ENCODE measurements at regions not wholly inside any gene's neighbourhood (a gene's known extent, or its start where the extent isn't known, plus 50 kb on each side); places are given as distances from the start of the nearest gene placed in this dataset.
"Not testable (repeated sequence)": the region's sequence is repeated elsewhere in the genome, so short reads cannot be mapped to it uniquely, and the experiment has no call there.

DNA sequence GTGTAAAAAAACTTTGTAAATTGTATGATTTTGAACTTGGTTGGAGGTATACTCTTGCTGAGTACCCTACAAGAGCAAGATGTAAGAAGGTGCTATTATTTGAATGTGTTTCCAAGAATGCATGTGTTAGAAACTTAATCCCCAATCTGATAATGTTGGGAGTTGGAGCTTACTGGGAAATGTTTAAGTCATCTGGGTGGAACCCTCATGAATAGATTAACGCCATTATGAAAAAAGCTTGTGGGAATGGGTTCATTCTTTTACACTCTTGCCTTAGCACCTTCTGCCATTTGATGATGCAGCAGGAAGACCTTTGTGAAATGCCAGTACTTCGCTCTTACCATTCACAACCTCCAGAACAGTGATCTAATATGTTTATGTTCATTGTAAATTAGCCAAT, 498.3 kb downstream of the TMEM135 start:
- no peak overlapping the region for H3K4me3 ChIP-seq (ENCODE audit: low read length)
- H3K27me3 ChIP-seq (ENCODE audit: insufficient read depth, low read length), result no peaks in the 10 kb centered on the region
- H3K36me3 ChIP-seq (ENCODE audit: insufficient read depth, low read depth, low read length), result no peaks in the 10 kb centered on the region
- H3K9ac ChIP-seq (ENCODE audit: low read depth, low read length), result no peak overlapping the region
- H3K27ac ChIP-seq (ENCODE audit: low read length), result no peak overlapping the region
- H3K4me1 ChIP-seq (ENCODE audit: insufficient read depth, low read length), result no peaks in the 10 kb centered on the region
- no peaks in the 10 kb centered on the region for H3K9me3 ChIP-seq (ENCODE audit: insufficient read depth, low read depth, low read length)

GRCh38 chr11:87535513-87535912, 497.8 kb downstream of the TMEM135 start:
- Histone ChIP-seq H3K4me1 (ENCODE audit: insufficient read depth, low read length) (no peaks in the 10 kb centered on the region), H3K9me3 (ENCODE audit: insufficient read depth, low read depth, low read length) (no peaks in the 10 kb centered on the region), H3K4me3 (ENCODE audit: low read length) (no peak overlapping the region), H3K9ac (ENCODE audit: low read depth, low read length) (no peak overlapping the region), H3K27ac (ENCODE audit: low read length) (no peak overlapping the region), H3K27me3 (ENCODE audit: insufficient read depth, low read length) (no peaks in the 10 kb centered on the region), H3K36me3 (ENCODE audit: insufficient read depth, low read depth, low read length) (no peaks in the 10 kb centered on the region)

DNA sequence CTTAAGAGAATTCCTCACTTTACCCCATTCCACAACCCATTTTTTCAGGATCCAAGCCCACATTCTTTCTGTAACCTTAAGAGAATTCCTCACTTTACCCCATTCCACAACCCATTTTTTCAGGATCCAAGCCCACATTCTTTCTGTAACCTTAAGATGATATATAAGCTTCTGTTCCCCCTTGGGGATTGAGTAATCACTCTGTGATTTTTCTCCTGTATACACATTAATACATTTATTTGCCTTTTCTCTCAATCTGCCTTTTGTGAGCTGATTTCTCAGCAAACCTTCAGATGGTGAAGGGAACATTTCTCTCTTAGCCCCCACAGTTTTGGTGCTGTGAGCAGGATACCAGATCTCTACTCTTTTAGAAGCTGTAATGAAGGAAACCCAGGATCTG, 494.1 kb downstream of the TMEM135 start:
- not testable (repeated sequence) for H3K27ac ChIP-seq (ENCODE audit: low read length); H3K27me3 ChIP-seq (ENCODE audit: insufficient read depth, low read length); H3K9ac ChIP-seq (ENCODE audit: low read depth, low read length); H3K36me3 ChIP-seq (ENCODE audit: insufficient read depth, low read depth, low read length); H3K4me1 ChIP-seq (ENCODE audit: insufficient read depth, low read length); H3K4me3 ChIP-seq (ENCODE audit: low read length); H3K9me3 ChIP-seq (ENCODE audit: insufficient read depth, low read depth, low read length)

- Histone ChIP-seq H3K27ac (ENCODE audit: low read length) (no peak overlapping the region), H3K27me3 (ENCODE audit: insufficient read depth, low read length) (no peaks in the 10 kb centered on the region), H3K36me3 (ENCODE audit: insufficient read depth, low read depth, low read length) (no peaks in the 10 kb centered on the region), H3K4me1 (ENCODE audit: insufficient read depth, low read length) (no peaks in the 10 kb centered on the region), H3K9ac (ENCODE audit: low read depth, low read length) (no peak overlapping the region), H3K9me3 (ENCODE audit: insufficient read depth, low read depth, low read length) (no peaks in the 10 kb centered on the region), H3K4me3 (ENCODE audit: low read length) (no peak overlapping the region)
These were observed 491.8 kb downstream of the TMEM135 start for GRCh38 chr11:87529486-87529885.

GRCh38 chr11:87528752-87529151, 491.0 kb downstream of the TMEM135 start:
- no peak overlapping the region for H3K27ac ChIP-seq (ENCODE audit: low read length)
- H3K9ac ChIP-seq (ENCODE audit: low read depth, low read length), result no peak overlapping the region
- H3K36me3 ChIP-seq (ENCODE audit: insufficient read depth, low read depth, low read length), result no peaks in the 10 kb centered on the region
- H3K27me3 ChIP-seq (ENCODE audit: insufficient read depth, low read length), result no peaks in the 10 kb centered on the region
- no peaks in the 10 kb centered on the region for H3K4me1 ChIP-seq (ENCODE audit: insufficient read depth, low read length)
- peaks cover 4% of the 10 kb centered on the region; the same call in 1 of the 2 replicates for H3K9me3 ChIP-seq (ENCODE audit: insufficient read depth, low read depth, low read length)
- no peak overlapping the region for H3K4me3 ChIP-seq (ENCODE audit: low read length)

DNA sequence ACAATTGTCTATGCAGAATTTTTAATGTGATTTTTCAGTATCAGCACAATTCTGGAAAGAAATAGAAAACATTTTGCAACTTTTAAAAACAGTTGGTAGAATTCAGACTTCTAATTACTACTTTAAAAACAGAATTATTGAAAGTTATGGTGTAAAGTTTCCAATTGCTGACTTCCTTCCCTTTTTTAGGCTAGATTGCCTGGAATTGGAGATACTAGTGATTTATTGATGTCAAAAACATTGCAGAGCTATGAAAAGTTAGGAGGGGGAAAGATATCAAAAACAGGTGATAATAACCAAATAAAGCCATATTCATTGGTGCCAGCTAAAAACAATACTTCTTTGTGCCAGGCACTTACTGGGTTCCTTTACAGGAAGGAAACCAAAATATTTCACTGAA, 485.5 kb downstream of the TMEM135 start:
- H3K9me3 ChIP-seq (ENCODE audit: insufficient read depth, low read depth, low read length), result peaks cover 4% of the 10 kb centered on the region; the same call in 1 of the 2 replicates
- no peaks in the 10 kb centered on the region for H3K4me1 ChIP-seq (ENCODE audit: insufficient read depth, low read length)
- no peak overlapping the region for H3K9ac ChIP-seq (ENCODE audit: low read depth, low read length)
- no peaks in the 10 kb centered on the region for H3K36me3 ChIP-seq (ENCODE audit: insufficient read depth, low read depth, low read length)
- no peak overlapping the region for H3K27ac ChIP-seq (ENCODE audit: low read length)
- no peaks in the 10 kb centered on the region for H3K27me3 ChIP-seq (ENCODE audit: insufficient read depth, low read length)
- H3K4me3 ChIP-seq (ENCODE audit: low read length), result no peak overlapping the region

GRCh38 chr11:87518266-87518665, 480.5 kb downstream of the TMEM135 start:
- Histone ChIP-seq H3K9ac (ENCODE audit: low read depth, low read length) (no peak overlapping the region), H3K27me3 (ENCODE audit: insufficient read depth, low read length) (no peaks in the 10 kb centered on the region), H3K27ac (ENCODE audit: low read length) (no peak overlapping the region), H3K36me3 (ENCODE audit: insufficient read depth, low read depth, low read length) (no peaks in the 10 kb centered on the region), H3K4me3 (ENCODE audit: low read length) (no peak overlapping the region), H3K9me3 (ENCODE audit: insufficient read depth, low read depth, low read length) (no peaks in the 10 kb centered on the region), H3K4me1 (ENCODE audit: insufficient read depth, low read length) (peaks cover 4% of the 10 kb centered on the region; the same call in 1 of the 2 replicates)

DNA sequence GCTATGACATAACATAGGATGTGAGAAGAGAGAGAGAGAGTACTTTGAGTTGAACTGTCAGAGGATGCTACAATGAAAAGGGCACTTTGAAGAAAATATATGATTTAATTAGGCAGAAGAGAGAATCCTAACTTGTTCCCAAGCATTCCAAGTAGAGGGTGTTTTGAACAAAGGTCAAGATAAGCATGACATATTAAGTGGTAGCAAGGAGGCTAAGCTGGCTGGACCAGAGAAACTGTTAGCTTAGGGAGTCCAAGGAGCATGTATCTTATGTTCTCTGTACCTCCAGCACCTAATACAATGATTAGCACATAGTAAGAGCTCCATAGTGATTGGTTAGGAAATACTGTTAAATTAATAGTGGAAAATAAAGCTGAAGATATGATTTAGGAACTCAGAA, 479.6 kb downstream of the TMEM135 start:
- Histone ChIP-seq H3K4me1 (ENCODE audit: insufficient read depth, low read length) (peaks cover 4% of the 10 kb centered on the region; the same call in 1 of the 2 replicates), H3K9ac (ENCODE audit: low read depth, low read length) (no peak overlapping the region), H3K27me3 (ENCODE audit: insufficient read depth, low read length) (no peaks in the 10 kb centered on the region), H3K4me3 (ENCODE audit: low read length) (no peak overlapping the region), H3K36me3 (ENCODE audit: insufficient read depth, low read depth, low read length) (no peaks in the 10 kb centered on the region), H3K9me3 (ENCODE audit: insufficient read depth, low read depth, low read length) (no peaks in the 10 kb centered on the region), H3K27ac (ENCODE audit: low read length) (no peak overlapping the region)

- not testable (repeated sequence) for H3K9me3 ChIP-seq (ENCODE audit: insufficient read depth, low read depth, low read length); H3K4me3 ChIP-seq (ENCODE audit: low read length); H3K27ac ChIP-seq (ENCODE audit: low read length); H3K9ac ChIP-seq (ENCODE audit: low read depth, low read length); H3K36me3 ChIP-seq (ENCODE audit: insufficient read depth, low read depth, low read length); H3K4me1 ChIP-seq (ENCODE audit: insufficient read depth, low read length); H3K27me3 ChIP-seq (ENCODE audit: insufficient read depth, low read length)
These were observed 470.0 kb downstream of the TMEM135 start for GRCh38 chr11:87507722-87508121.

DNA sequence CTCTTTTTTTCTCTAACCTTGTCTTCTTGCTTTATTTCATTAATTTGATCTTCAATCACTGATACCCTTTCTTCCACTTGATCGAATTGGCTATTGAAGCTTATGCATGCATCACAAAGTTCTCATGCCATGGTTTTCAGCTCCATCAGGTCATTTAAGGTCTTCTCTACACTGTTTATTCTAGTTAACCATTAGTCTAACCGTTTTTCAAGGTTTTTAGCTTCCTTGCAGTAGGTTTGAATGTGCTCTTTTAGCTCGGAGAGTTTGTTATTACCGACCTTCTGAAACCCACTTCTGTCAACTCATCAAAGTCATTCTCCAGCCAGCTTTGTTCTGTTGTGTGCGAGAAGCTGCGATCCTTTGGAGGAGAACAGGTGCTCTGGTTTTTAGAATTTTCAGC, 469.2 kb downstream of the TMEM135 start:
- not testable (repeated sequence) for H3K4me1 ChIP-seq (ENCODE audit: insufficient read depth, low read length); H3K36me3 ChIP-seq (ENCODE audit: insufficient read depth, low read depth, low read length); H3K27ac ChIP-seq (ENCODE audit: low read length); H3K9me3 ChIP-seq (ENCODE audit: insufficient read depth, low read depth, low read length); H3K27me3 ChIP-seq (ENCODE audit: insufficient read depth, low read length); H3K9ac ChIP-seq (ENCODE audit: low read depth, low read length); H3K4me3 ChIP-seq (ENCODE audit: low read length)

DNA sequence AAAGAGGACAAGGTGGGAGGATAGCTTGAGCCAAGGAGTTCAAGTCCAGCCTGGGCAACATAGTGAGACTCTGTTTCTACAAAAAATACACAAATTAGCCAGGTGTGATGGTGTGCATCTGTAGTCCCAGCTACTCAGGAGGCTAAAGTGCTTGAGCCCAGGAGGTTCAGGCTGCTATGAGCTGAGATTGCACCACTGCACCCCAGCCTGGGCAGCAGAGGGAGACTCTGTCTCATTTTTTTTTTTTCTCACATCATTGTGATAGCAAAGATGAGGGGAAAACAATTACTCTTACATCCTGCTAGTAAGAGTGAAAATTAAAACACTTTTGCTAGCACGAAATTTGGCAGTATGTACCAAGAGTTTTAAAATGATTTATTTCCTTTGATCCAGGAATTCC, 463.7 kb downstream of the TMEM135 start:
- H3K4me3 ChIP-seq (ENCODE audit: low read length), result no peak overlapping the region
- H3K9me3 ChIP-seq (ENCODE audit: insufficient read depth, low read depth, low read length), result no peaks in the 10 kb centered on the region
- H3K27me3 ChIP-seq (ENCODE audit: insufficient read depth, low read length), result no peaks in the 10 kb centered on the region
- H3K9ac ChIP-seq (ENCODE audit: low read depth, low read length), result no peak overlapping the region
- no peaks in the 10 kb centered on the region for H3K36me3 ChIP-seq (ENCODE audit: insufficient read depth, low read depth, low read length)
- no peak overlapping the region for H3K27ac ChIP-seq (ENCODE audit: low read length)
- no peaks in the 10 kb centered on the region for H3K4me1 ChIP-seq (ENCODE audit: insufficient read depth, low read length)

DNA sequence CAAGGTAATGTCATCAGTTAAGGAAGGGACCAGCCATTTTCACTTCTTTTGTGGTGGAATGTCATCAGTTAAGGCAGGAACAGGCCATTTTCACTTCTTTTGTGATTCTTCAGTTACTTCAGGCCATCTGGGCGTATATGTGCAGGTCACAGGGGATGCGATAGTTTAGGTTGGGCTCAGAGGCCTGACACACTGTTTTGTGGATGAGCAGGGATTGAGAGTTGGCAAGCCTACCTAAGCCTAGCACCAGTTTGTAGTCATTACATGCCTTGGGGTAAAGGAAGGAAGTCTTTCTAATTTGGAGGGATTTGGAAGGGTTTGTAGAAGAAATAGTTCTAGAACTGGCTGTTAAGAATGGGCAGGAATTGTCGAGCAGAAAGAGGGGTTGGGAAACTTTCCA, 457.2 kb downstream of the TMEM135 start:
- H3K27ac ChIP-seq (ENCODE audit: low read length); H3K27me3 ChIP-seq (ENCODE audit: insufficient read depth, low read length); H3K4me1 ChIP-seq (ENCODE audit: insufficient read depth, low read length); H3K36me3 ChIP-seq (ENCODE audit: insufficient read depth, low read depth, low read length); H3K4me3 ChIP-seq (ENCODE audit: low read length); H3K9me3 ChIP-seq (ENCODE audit: insufficient read depth, low read depth, low read length); H3K9ac ChIP-seq (ENCODE audit: low read depth, low read length): not testable (repeated sequence)

GRCh38 chr11:87494026-87494425, 456.3 kb downstream of the TMEM135 start:
- not testable (repeated sequence) for H3K9me3 ChIP-seq (ENCODE audit: insufficient read depth, low read depth, low read length); H3K27ac ChIP-seq (ENCODE audit: low read length); H3K4me1 ChIP-seq (ENCODE audit: insufficient read depth, low read length); H3K27me3 ChIP-seq (ENCODE audit: insufficient read depth, low read length); H3K36me3 ChIP-seq (ENCODE audit: insufficient read depth, low read depth, low read length); H3K4me3 ChIP-seq (ENCODE audit: low read length); H3K9ac ChIP-seq (ENCODE audit: low read depth, low read length)
